SK-N-SH (cell line): ENCODE measurements at regions not wholly inside any gene's neighbourhood (a gene's known extent, or its start where the extent isn't known, plus 50 kb on each side); places are given as distances from the start of the nearest gene placed in this dataset.

Experiments
- CTCF ChIA-PET: fragments of 300-600, 350-600 bp; formaldehyde crosslinking; extraction: SDS; loops from one replicate; lab custom pipeline; 2021; lab: Yijun Ruan, JAX
- POLR2A ChIA-PET: fragments of 350-600 bp; sonication (Branson Sonifier 250); formaldehyde crosslinking; extraction: SDS; loops from one replicate; lab custom pipeline; 2020; ENCODE audit warnings: antibody characterized with exemption, inconsistent platforms; lab: Yijun Ruan, JAX
- DNase-seq: peaks from one replicate; pipeline ENCODE4 v3.0.0; 2012
- H2AFZ ChIP-seq: fragments of 200-600 bp; sonication (generic); 2 replicates; pipeline ENCODE4 v1.8.1; 2016; ENCODE audit warnings: antibody characterized with exemption, mild to moderate bottlenecking, low read depth
- H3F3A ChIP-seq: fragments of 200-600 bp; sonication (generic); replicated peaks from 2 replicates; pipeline ENCODE3; 2016; ENCODE audit warnings: antibody characterized with exemption, mild to moderate bottlenecking; ENCODE audit not compliant: insufficient read depth
- H3K27ac ChIP-seq, 2 experiments: fragments of 200-500 bp in 1 of 2; fragments of 200-600 bp in 1 of 2; sonication (Bioruptor generic) in 1 of 2; sonication (generic), shearing (Covaris generic) in 1 of 2; 2 replicates each; pipeline versions ENCODE4 v1.5.1 to v1.6.1; 2014 to 2016; ENCODE audit warnings: low read depth in 2 of 2, inconsistent platforms in 1 of 2, low read length in 1 of 2, mild to moderate bottlenecking in 1 of 2, mixed read lengths in 1 of 2
- H3K27me3 ChIP-seq: fragments of 200-600 bp; sonication (generic), shearing (Covaris generic); 2 replicates; pipeline ENCODE4 v1.6.1; 2016; ENCODE audit warnings: mixed run types; ENCODE audit not compliant: insufficient read depth
- H3K36me3 ChIP-seq, 2 experiments: fragments of 200-500 bp in 1 of 2; fragments of 200-600 bp in 1 of 2; sonication (Bioruptor generic) in 1 of 2; sonication (generic) in 1 of 2; replicated peaks in 1 of 2; 2 replicates each; pipeline versions ENCODE3 to v1.5.1; 2014 to 2016; ENCODE audit warnings: low read length in 1 of 2, mild to moderate bottlenecking in 1 of 2; ENCODE audit not compliant: insufficient read depth in 2 of 2, control insufficient read depth in 1 of 2
- H3K4me1 ChIP-seq, 2 experiments: fragments of 200-500 bp in 1 of 2; fragments of 200-600 bp in 1 of 2; sonication (Bioruptor generic) in 1 of 2; sonication (generic), shearing (Covaris generic) in 1 of 2; 2 replicates each; pipeline versions ENCODE4 v1.5.1 to v1.6.1; 2014 to 2016; ENCODE audit warnings: low read depth in 1 of 2, low read length in 1 of 2, mixed run types in 1 of 2; ENCODE audit not compliant: insufficient read depth in 2 of 2, control insufficient read depth in 1 of 2
- H3K4me2 ChIP-seq: fragments of 200-600 bp; sonication (generic), shearing (Covaris generic); 2 replicates; pipeline ENCODE4 v1.6.1; 2017; ENCODE audit warnings: mixed run types
- H3K4me3 ChIP-seq, 2 experiments: fragments of 200-500 bp in 1 of 2; fragments of 200-600 bp in 1 of 2; sonication (Bioruptor generic) in 1 of 2; sonication (generic), shearing (Covaris generic) in 1 of 2; 2 replicates each; pipeline versions ENCODE4 v1.5.1 to v1.8.1; 2014 to 2016; ENCODE audit warnings: low read depth in 2 of 2, inconsistent platforms in 1 of 2, low read length in 1 of 2, mild to moderate bottlenecking in 1 of 2, mixed read lengths in 1 of 2, moderate library complexity in 1 of 2
- H3K79me2 ChIP-seq: fragments of 200-600 bp; sonication (generic); 2 replicates; pipeline ENCODE4 v1.8.1; 2017; ENCODE audit warnings: mild to moderate bottlenecking; ENCODE audit not compliant: insufficient read depth
- H3K9ac ChIP-seq: fragments of 200-600 bp; sonication (generic); 2 replicates; pipeline ENCODE4 v1.6.1; 2017; ENCODE audit warnings: mixed run types
- H3K9me2 ChIP-seq: fragments of 200-600 bp; sonication (generic); 2 replicates; pipeline ENCODE4 v1.6.1; 2017; ENCODE audit warnings: mixed run types
- H3K9me3 ChIP-seq: fragments of 200-600 bp; sonication (generic); 2 replicates; pipeline ENCODE4 v1.6.1; 2017; ENCODE audit warnings: mixed run types, mild to moderate bottlenecking, moderate library complexity
- H4K20me1 ChIP-seq: fragments of 200-600 bp; sonication (generic); 2 replicates; pipeline ENCODE4 v1.6.1; 2017; ENCODE audit warnings: mild to moderate bottlenecking, mixed run types; ENCODE audit not compliant: insufficient read depth
- EP300 ChIP-seq, 2 experiments: IDR thresholded peaks; 2 replicates each; pipeline versions ENCODE4 v1.4.0 to v1.6.1; 2012; ENCODE audit warnings: borderline replicate concordance in 1 of 2, low read depth in 1 of 2, low read length in 1 of 2
- EZH2phosphoT487 ChIP-seq: fragments of 200-600 bp; sonication (generic); IDR thresholded peaks from 2 replicates; pipeline ENCODE4 v1.6.1; 2017; ENCODE audit warnings: low read depth, mixed run types, mild to moderate bottlenecking, antibody characterized with exemption, moderate library complexity, borderline replicate concordance
- FOSL2 ChIP-seq: IDR thresholded peaks from 2 replicates; pipeline ENCODE4 v1.4.0; 2012; ENCODE audit warnings: low read depth, mild to moderate bottlenecking, moderate library complexity, borderline replicate concordance
- SIN3A ChIP-seq: IDR thresholded peaks from 2 replicates; pipeline ENCODE4 v1.6.1; 2012; ENCODE audit warnings: low read depth, mild to moderate bottlenecking, low read length, moderate library complexity, borderline replicate concordance
- WGBS: methylation state at CpG from one replicate; pipeline ENCODE4 v1.1.6; 2017; ENCODE audit warnings: low lambda C conversion rate; 5-methylcytosine and 5-hydroxymethylcytosine counted together
- TF ChIP-seq, protein P1 (sequence below): IDR thresholded peaks from 2 replicates; pipeline ENCODE4 v1.4.0; 2012; ENCODE audit warnings: low read depth, borderline replicate concordance
- TF ChIP-seq, protein P2 (sequence below): IDR thresholded peaks from 2 replicates; pipeline ENCODE4 v1.6.1; 2012; ENCODE audit warnings: mild to moderate bottlenecking, low read depth, low read length, moderate library complexity

DNA sequence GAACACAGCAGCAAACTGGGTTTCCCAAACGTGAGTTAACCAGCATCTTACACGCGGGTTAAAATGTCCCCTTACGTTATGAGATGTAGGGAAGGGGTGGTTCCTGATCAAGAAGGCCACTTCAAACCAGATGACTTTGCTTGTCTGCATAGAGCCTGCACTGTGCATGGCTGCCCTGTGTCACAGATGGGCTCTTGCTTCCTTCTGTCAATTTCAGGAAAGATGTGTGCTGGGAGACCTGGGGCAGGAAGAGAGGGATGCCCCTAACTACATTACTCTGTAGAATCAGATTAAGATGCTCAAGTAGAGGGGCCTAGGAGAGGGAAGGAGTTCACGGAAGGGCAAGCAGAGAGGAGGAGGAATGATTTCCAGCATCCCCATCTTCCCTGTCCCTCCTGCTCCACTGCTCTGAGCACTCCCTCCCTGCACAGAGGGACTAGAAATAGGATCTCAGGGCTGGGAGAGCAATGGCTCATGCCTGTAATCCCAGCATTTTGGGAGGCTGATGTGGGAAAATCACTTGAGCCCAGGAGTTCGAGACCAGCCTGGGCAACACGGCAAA, 63.5 kb upstream of the ZMYND8 start:
- no peaks in the 10 kb centered on the region; a peak in 1 of 4 replicates for H3K4me1 ChIP-seq
- no peaks in the 10 kb centered on the region for H4K20me1 ChIP-seq
- H3K9ac ChIP-seq: no peak overlapping the region
- WGBS: 92% methylated on average over 7 of the region's 7 CpGs
- H2AFZ ChIP-seq: no peak overlapping the region
- no peak for DNase-seq
- H3K9me3 ChIP-seq: no peaks in the 10 kb centered on the region
- H3F3A ChIP-seq: no peaks in the 10 kb centered on the region
- H3K4me3 ChIP-seq: no peak overlapping the region
- no peaks in the 10 kb centered on the region for H3K27me3 ChIP-seq
- H3K79me2 ChIP-seq: no peaks in the 10 kb centered on the region
- no peak overlapping the region for H3K27ac ChIP-seq
- no peaks in the 10 kb centered on the region for H3K36me3 ChIP-seq
- POLR2A ChIA-PET: no interaction called here
- H3K4me2 ChIP-seq: no peak overlapping the region
- CTCF ChIA-PET: interaction anchor here (0.7 to 1.1 kb wide), 2 partner anchors 147 to 215 kb away, joined by 3 read pairs; no protein-coding TSS in a partner anchor
- no peaks in the 10 kb centered on the region for H3K9me2 ChIP-seq
- TF ChIP-seq, protein P1, sequence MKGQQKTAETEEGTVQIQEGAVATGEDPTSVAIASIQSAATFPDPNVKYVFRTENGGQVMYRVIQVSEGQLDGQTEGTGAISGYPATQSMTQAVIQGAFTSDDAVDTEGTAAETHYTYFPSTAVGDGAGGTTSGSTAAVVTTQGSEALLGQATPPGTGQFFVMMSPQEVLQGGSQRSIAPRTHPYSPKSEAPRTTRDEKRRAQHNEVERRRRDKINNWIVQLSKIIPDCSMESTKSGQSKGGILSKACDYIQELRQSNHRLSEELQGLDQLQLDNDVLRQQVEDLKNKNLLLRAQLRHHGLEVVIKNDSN: no peak
- TF ChIP-seq SIN3A: no peak
- TF ChIP-seq, protein P2, sequence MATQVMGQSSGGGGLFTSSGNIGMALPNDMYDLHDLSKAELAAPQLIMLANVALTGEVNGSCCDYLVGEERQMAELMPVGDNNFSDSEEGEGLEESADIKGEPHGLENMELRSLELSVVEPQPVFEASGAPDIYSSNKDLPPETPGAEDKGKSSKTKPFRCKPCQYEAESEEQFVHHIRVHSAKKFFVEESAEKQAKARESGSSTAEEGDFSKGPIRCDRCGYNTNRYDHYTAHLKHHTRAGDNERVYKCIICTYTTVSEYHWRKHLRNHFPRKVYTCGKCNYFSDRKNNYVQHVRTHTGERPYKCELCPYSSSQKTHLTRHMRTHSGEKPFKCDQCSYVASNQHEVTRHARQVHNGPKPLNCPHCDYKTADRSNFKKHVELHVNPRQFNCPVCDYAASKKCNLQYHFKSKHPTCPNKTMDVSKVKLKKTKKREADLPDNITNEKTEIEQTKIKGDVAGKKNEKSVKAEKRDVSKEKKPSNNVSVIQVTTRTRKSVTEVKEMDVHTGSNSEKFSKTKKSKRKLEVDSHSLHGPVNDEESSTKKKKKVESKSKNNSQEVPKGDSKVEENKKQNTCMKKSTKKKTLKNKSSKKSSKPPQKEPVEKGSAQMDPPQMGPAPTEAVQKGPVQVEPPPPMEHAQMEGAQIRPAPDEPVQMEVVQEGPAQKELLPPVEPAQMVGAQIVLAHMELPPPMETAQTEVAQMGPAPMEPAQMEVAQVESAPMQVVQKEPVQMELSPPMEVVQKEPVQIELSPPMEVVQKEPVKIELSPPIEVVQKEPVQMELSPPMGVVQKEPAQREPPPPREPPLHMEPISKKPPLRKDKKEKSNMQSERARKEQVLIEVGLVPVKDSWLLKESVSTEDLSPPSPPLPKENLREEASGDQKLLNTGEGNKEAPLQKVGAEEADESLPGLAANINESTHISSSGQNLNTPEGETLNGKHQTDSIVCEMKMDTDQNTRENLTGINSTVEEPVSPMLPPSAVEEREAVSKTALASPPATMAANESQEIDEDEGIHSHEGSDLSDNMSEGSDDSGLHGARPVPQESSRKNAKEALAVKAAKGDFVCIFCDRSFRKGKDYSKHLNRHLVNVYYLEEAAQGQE: no peak
- no peak for TF ChIP-seq FOSL2
- TF ChIP-seq EP300 (IDR thresholded peaks at IDR 0.05; ENCODE audit: borderline replicate concordance in 1 of 2, low read depth in 1 of 2, low read length in 1 of 2): no peak

DNA sequence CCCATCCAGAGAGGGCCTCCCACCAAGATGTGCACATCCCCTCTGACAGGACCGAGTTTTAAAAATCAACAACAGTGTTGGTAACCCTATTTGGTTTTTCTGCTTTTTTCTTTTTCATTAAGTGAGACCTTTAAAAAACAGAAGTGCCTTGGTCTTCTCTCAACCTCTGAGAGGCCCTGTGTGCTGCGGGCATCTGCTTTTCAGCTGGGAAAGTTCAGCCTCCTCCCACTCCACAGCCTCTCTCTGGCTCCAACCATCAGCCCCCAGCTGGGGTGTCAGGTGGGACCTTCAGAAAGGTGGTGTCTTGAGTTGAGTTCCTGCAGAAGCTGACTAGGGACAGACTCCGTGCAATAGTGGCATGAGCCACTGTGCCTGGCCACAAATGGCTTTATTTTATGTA, 64.6 kb upstream of the ZMYND8 start:
- H3K79me2 ChIP-seq: no peaks in the 10 kb centered on the region
- H3K27ac ChIP-seq: no peak overlapping the region
- POLR2A ChIA-PET: no interaction called here
- H3K9me2 ChIP-seq: no peaks in the 10 kb centered on the region
- TF ChIP-seq EZH2phosphoT487: no peak
- TF ChIP-seq, all 33 proteins: peak for 0
- no peak overlapping the region for H3K9ac ChIP-seq
- no peaks in the 10 kb centered on the region for H4K20me1 ChIP-seq
- no peaks in the 10 kb centered on the region for H3K27me3 ChIP-seq
- no peaks in the 10 kb centered on the region; a peak in 1 of 4 replicates for H3K4me1 ChIP-seq
- H3K36me3 ChIP-seq: no peaks in the 10 kb centered on the region
- DNase-seq: no peak
- no peak overlapping the region for H3K4me2 ChIP-seq
- H3K9me3 ChIP-seq: no peaks in the 10 kb centered on the region
- 94% methylated on average over 3 of the region's 3 CpGs for WGBS
- no peaks in the 10 kb centered on the region for H3F3A ChIP-seq
- no peak overlapping the region for H2AFZ ChIP-seq
- no peak overlapping the region for H3K4me3 ChIP-seq
- CTCF ChIA-PET: no interaction called here
